ENCODE measurements at regions not wholly inside any gene's neighbourhood (a gene's known extent, or its start where the extent isn't known, plus 50 kb on each side); places are given as distances from the start of the nearest gene placed in this dataset.

DNA sequence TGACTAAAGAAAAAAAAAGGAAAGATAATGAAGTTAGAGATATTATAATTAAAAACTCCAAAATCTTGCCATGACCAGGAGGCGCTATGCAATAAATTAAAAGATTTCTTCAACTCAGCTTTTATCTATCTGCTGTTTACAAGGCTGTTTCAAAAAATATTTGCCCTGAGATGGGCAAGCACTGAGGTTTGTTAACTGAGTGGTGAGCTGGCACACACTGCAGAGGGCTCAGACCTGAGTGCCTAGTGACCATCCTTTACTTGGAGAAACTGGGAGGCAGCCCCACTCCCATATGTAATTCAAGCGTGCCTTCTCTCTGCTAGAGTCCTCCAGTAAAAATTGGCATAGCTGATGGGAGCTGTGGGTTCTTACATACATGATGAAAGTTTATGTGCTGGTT is 198.7 kb upstream of the TBC1D5 start:
- TF ChIP-seq, protein P1, sequence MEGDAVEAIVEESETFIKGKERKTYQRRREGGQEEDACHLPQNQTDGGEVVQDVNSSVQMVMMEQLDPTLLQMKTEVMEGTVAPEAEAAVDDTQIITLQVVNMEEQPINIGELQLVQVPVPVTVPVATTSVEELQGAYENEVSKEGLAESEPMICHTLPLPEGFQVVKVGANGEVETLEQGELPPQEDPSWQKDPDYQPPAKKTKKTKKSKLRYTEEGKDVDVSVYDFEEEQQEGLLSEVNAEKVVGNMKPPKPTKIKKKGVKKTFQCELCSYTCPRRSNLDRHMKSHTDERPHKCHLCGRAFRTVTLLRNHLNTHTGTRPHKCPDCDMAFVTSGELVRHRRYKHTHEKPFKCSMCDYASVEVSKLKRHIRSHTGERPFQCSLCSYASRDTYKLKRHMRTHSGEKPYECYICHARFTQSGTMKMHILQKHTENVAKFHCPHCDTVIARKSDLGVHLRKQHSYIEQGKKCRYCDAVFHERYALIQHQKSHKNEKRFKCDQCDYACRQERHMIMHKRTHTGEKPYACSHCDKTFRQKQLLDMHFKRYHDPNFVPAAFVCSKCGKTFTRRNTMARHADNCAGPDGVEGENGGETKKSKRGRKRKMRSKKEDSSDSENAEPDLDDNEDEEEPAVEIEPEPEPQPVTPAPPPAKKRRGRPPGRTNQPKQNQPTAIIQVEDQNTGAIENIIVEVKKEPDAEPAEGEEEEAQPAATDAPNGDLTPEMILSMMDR (IDR thresholded peaks at IDR 0.05; ENCODE audit: insufficient read depth, low read length), result no peak
- TF ChIP-seq POLR2AphosphoS5 (IDR thresholded peaks at IDR 0.05; ENCODE audit: low read depth) (no peak), GABPA (IDR thresholded peaks at IDR 0.05; ENCODE audit: low read depth) (no peak), SPI1 (IDR thresholded peaks at IDR 0.05; ENCODE audit: borderline replicate concordance, low read depth) (no peak)
- TF ChIP-seq, protein P2, sequence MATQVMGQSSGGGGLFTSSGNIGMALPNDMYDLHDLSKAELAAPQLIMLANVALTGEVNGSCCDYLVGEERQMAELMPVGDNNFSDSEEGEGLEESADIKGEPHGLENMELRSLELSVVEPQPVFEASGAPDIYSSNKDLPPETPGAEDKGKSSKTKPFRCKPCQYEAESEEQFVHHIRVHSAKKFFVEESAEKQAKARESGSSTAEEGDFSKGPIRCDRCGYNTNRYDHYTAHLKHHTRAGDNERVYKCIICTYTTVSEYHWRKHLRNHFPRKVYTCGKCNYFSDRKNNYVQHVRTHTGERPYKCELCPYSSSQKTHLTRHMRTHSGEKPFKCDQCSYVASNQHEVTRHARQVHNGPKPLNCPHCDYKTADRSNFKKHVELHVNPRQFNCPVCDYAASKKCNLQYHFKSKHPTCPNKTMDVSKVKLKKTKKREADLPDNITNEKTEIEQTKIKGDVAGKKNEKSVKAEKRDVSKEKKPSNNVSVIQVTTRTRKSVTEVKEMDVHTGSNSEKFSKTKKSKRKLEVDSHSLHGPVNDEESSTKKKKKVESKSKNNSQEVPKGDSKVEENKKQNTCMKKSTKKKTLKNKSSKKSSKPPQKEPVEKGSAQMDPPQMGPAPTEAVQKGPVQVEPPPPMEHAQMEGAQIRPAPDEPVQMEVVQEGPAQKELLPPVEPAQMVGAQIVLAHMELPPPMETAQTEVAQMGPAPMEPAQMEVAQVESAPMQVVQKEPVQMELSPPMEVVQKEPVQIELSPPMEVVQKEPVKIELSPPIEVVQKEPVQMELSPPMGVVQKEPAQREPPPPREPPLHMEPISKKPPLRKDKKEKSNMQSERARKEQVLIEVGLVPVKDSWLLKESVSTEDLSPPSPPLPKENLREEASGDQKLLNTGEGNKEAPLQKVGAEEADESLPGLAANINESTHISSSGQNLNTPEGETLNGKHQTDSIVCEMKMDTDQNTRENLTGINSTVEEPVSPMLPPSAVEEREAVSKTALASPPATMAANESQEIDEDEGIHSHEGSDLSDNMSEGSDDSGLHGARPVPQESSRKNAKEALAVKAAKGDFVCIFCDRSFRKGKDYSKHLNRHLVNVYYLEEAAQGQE (IDR thresholded peaks at IDR 0.05; ENCODE audit: insufficient replicate concordance, low read depth), result no peak

Measured in HL-60 (cell line).